SW480 (cell line): ENCODE measurements at regions not wholly inside any gene's neighbourhood (a gene's known extent, or its start where the extent isn't known, plus 50 kb on each side); places are given as distances from the start of the nearest gene placed in this dataset.
A peak's percentile ranks its signal among the peaks of the same experiment; 100 is the strongest.
"Not testable (repeated sequence)": the region's sequence is repeated elsewhere in the genome, so short reads cannot be mapped to it uniquely, and the experiment has no call there.

Source experiments
- DNase-seq: peaks from one replicate; pipeline ENCODE4 v3.0.0-alpha.2; 2016; ENCODE audit warnings: low spot score

GRCh38 chr6:14524319-14524718 is 406.7 kb downstream of the CD83 start:
- DNase-seq, result no peak

GRCh38 chr6:14530385-14530784 is 412.8 kb downstream of the CD83 start:
- no peak for DNase-seq

- no peak for DNase-seq
These were observed 415.9 kb downstream of the CD83 start for GRCh38 chr6:14533446-14533845.

GRCh38 chr6:14537030-14537429 is 419.5 kb downstream of the CD83 start:
- no peak for DNase-seq

GRCh38 chr6:14540276-14540675 is 422.7 kb downstream of the CD83 start:
- no peak for DNase-seq

- DNase-seq, result no peak
These were observed 423.4 kb downstream of the CD83 start for GRCh38 chr6:14540810-14541540.

GRCh38 chr6:14542670-14543366 is 425.2 kb downstream of the CD83 start:
- peak; percentile 18 for DNase-seq

GRCh38 chr6:14543971-14544585 is 426.5 kb downstream of the CD83 start:
- no peak for DNase-seq

GRCh38 chr6:14544666-14545065 is 427.1 kb downstream of the CD83 start:
- DNase-seq, result no peak

- DNase-seq, result no peak
These were observed 427.9 kb downstream of the CD83 start for GRCh38 chr6:14545496-14545895.

- no peak for DNase-seq
These were observed 428.5 kb downstream of the CD83 start for GRCh38 chr6:14546036-14546435.

GRCh38 chr6:14547284-14547998 is 429.9 kb downstream of the CD83 start:
- no peak for DNase-seq

GRCh38 chr6:14549304-14549770 is 431.8 kb downstream of the CD83 start:
- DNase-seq, result no peak

GRCh38 chr6:14549871-14550270 is 432.3 kb downstream of the CD83 start:
- no peak for DNase-seq

- DNase-seq, result no peak
These were observed 432.8 kb downstream of the CD83 start for GRCh38 chr6:14550410-14550809.

- no peak for DNase-seq
These were observed 433.2 kb downstream of the CD83 start for GRCh38 chr6:14550822-14551221.

- not testable (repeated sequence) for DNase-seq
These were observed 434.0 kb downstream of the CD83 start for GRCh38 chr6:14551601-14552000.

GRCh38 chr6:14552891-14553290 is 435.3 kb downstream of the CD83 start:
- DNase-seq, result no peak

- no peak for DNase-seq
These were observed 435.9 kb downstream of the CD83 start for GRCh38 chr6:14553515-14553914.

- no peak for DNase-seq
These were observed 438.2 kb downstream of the CD83 start for GRCh38 chr6:14555804-14556203.

GRCh38 chr6:14559746-14560536 is 442.4 kb downstream of the CD83 start:
- DNase-seq, result no peak

- not testable (repeated sequence) for DNase-seq
These were observed 444.0 kb downstream of the CD83 start for GRCh38 chr6:14561563-14561962.
